ENCODE measurements at regions not wholly inside any gene's neighbourhood (a gene's known extent, or its start where the extent isn't known, plus 50 kb on each side); places are given as distances from the start of the nearest gene placed in this dataset.

DNA sequence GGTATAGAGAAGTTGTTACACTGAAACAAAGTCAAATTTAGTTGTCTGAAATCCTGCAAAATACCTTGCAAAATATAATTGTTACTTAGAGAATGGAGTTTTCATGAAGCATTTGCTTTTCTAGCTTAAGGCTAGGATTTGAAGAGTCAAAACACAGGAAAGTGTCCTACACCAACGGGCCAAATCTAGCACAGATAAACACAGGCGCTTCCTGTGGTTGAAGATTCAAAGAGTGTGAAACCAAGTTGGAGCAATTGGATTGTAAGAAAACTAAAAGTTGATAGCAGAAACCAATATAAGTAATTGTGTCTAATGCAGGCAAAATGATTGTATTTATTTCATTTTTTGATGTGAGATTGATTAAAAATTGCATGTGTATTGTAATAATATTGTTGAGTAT lies 2002.5 kb upstream of the TENM3 start:
- H3K4me1 Mint-ChIP-seq, result no peaks in the 10 kb centered on the region
- no peak overlapping the region for H3K27ac Mint-ChIP-seq
- H3K36me3 Mint-ChIP-seq (ENCODE audit: low read depth), result no peaks in the 10 kb centered on the region
- no peak for ATAC-seq (replicated peaks)
- H3K27me3 Mint-ChIP-seq, result no peaks in the 10 kb centered on the region
- H3K9me3 Mint-ChIP-seq, result peaks cover 9% of the 10 kb centered on the region
- no peak overlapping the region for H3K4me3 Mint-ChIP-seq

DNA sequence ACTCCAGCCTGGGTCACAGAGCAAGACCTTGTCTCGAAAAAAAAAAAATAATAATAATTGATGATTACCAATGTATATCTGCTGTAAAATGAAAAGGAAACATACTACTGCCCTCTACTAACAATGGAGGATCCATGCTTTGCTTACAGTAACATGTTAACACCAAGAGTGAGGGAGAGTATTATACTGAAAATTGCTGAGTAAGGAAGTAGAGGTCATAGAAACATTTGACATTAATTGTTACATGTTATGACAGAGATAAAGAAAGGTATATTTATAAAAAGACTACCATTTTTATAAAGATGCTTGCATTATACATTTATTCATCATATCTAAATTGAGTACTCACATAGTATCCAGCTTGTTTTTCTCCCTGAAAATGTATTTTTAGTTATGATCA lies 1989.8 kb upstream of the TENM3 start:
- H3K9me3 Mint-ChIP-seq, result peaks cover 4% of the 10 kb centered on the region
- H3K27me3 Mint-ChIP-seq, result no peaks in the 10 kb centered on the region
- no peaks in the 10 kb centered on the region for H3K36me3 Mint-ChIP-seq (ENCODE audit: low read depth)
- H3K4me1 Mint-ChIP-seq, result no peaks in the 10 kb centered on the region
- no peak overlapping the region for H3K4me3 Mint-ChIP-seq
- ATAC-seq (replicated peaks), result no peak
- no peak overlapping the region for H3K27ac Mint-ChIP-seq

DNA sequence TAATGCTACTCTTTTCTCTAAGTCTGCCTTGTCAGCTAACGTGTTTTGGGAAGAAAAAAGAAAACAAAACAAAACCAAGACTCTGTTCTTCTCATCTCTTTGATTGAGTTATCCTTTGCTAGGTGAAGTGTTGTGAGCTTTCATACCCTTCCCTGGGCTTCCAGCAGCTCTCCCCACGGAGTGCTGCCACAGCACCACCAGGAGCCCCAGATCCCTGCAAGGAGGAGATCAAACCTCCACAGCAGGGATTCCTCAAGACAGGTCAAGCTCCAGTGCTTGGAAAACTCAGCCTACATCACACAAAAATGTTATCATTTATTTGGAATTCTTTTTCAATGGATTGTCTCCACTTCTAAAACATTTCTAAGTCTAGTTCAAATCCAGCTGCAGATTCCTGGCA lies 1981.9 kb upstream of the TENM3 start:
- Mint-ChIP-seq H3K4me3 (no peak overlapping the region), H3K27me3 (no peaks in the 10 kb centered on the region), H3K4me1 (no peaks in the 10 kb centered on the region), H3K9me3 (peaks cover 4% of the 10 kb centered on the region), H3K27ac (no peak overlapping the region), H3K36me3 (ENCODE audit: low read depth) (no peaks in the 10 kb centered on the region)
- no peak for ATAC-seq (replicated peaks)

- Mint-ChIP-seq H3K4me1 (no peaks in the 10 kb centered on the region), H3K9me3 (peaks cover 10% of the 10 kb centered on the region), H3K4me3 (no peak overlapping the region), H3K27ac (no peak overlapping the region), H3K36me3 (ENCODE audit: low read depth) (no peaks in the 10 kb centered on the region), H3K27me3 (no peaks in the 10 kb centered on the region)
- no peak for ATAC-seq (replicated peaks)
These were observed 1963.1 kb upstream of the TENM3 start for GRCh38 chr4:180280076-180280475.

DNA sequence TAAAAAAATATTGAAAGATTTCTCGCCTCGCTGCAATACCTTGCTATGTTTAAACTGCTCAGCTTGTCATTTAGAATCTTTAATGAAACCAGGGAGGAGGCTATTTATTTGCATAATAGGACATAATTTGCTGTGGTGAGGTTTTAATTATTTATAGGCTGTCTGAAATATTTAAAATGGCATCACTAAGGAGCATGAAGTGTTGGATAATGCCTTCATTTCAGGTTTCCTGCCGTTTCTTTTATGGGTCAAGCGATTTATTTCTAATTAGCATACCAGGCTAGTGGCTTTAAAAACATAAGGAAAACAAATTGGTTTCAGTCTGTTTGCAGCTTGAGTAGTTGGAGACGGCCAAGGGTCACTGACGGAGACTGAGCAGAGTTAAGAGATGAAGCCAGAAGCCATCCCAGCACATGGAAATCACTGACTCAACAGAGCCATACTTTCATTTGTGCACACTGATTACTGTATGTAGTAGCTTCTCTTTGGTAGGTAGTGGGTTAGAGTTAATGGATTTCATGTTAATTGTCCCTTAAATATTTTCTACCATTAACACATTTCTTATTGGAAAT lies 1962.4 kb upstream of the TENM3 start:
- Mint-ChIP-seq H3K4me1 (no peaks in the 10 kb centered on the region), H3K4me3 (no peak overlapping the region), H3K9me3 (peaks cover 5% of the 10 kb centered on the region), H3K27me3 (no peaks in the 10 kb centered on the region), H3K36me3 (ENCODE audit: low read depth) (no peaks in the 10 kb centered on the region), H3K27ac (no peak overlapping the region)
- no peak for ATAC-seq (replicated peaks)

- H3K9me3 Mint-ChIP-seq, result peaks cover 7% of the 10 kb centered on the region
These were observed 1961.5 kb upstream of the TENM3 start for GRCh38 chr4:180281724-180282123.

GRCh38 chr4:180284267-180284666 lies 1958.9 kb upstream of the TENM3 start:
- H3K4me3 Mint-ChIP-seq, result no peak overlapping the region
- H3K27me3 Mint-ChIP-seq, result no peaks in the 10 kb centered on the region
- no peak for ATAC-seq (replicated peaks)
- H3K36me3 Mint-ChIP-seq (ENCODE audit: low read depth), result no peaks in the 10 kb centered on the region
- peaks cover 15% of the 10 kb centered on the region for H3K9me3 Mint-ChIP-seq
- H3K4me1 Mint-ChIP-seq, result no peaks in the 10 kb centered on the region
- no peak overlapping the region for H3K27ac Mint-ChIP-seq

More at GRCh38 chr4:180281724-180282123, 1961.5 kb upstream of the TENM3 start:
- no peak for ATAC-seq (replicated peaks)
- H3K27me3 Mint-ChIP-seq, result no peaks in the 10 kb centered on the region
- H3K4me3 Mint-ChIP-seq, result no peak overlapping the region
- H3K4me1 Mint-ChIP-seq, result no peaks in the 10 kb centered on the region
- no peak overlapping the region for H3K27ac Mint-ChIP-seq
- no peaks in the 10 kb centered on the region for H3K36me3 Mint-ChIP-seq (ENCODE audit: low read depth)

GRCh38 chr4:180285796-180286195 lies 1957.4 kb upstream of the TENM3 start:
- H3K27ac Mint-ChIP-seq, result no peak overlapping the region
- H3K4me1 Mint-ChIP-seq, result no peaks in the 10 kb centered on the region
- no peaks in the 10 kb centered on the region for H3K27me3 Mint-ChIP-seq
- H3K36me3 Mint-ChIP-seq (ENCODE audit: low read depth), result no peaks in the 10 kb centered on the region
- peaks cover 19% of the 10 kb centered on the region for H3K9me3 Mint-ChIP-seq
- H3K4me3 Mint-ChIP-seq, result no peak overlapping the region
- ATAC-seq (replicated peaks), result no peak

DNA sequence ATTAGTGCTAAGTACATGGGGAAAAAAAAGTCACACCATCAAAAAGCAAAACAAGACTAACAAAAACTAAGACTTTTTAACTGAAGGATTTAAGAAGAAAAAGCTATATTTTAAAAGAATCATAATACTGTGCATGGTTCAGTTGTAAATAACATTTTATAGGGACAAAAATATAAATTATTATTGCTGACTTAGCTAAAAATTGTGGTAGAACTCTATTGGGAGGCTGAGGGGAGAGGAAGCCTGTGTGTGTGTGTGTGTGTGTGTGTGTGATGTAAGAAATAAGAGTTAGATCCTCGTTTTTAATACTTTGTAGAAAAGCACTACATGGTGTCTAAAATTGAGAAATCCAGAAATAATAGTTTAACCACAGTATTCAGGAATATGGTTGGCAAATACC lies 1950.9 kb upstream of the TENM3 start:
- H3K36me3 Mint-ChIP-seq (ENCODE audit: low read depth), result no peaks in the 10 kb centered on the region
- H3K27me3 Mint-ChIP-seq, result no peaks in the 10 kb centered on the region
- peaks cover 16% of the 10 kb centered on the region for H3K9me3 Mint-ChIP-seq
- no peak overlapping the region for H3K27ac Mint-ChIP-seq
- no peaks in the 10 kb centered on the region for H3K4me1 Mint-ChIP-seq
- ATAC-seq (replicated peaks), result no peak
- no peak overlapping the region for H3K4me3 Mint-ChIP-seq

- no peaks in the 10 kb centered on the region for H3K36me3 Mint-ChIP-seq (ENCODE audit: low read depth)
These were observed 1947.1 kb upstream of the TENM3 start for GRCh38 chr4:180296036-180296599.

DNA sequence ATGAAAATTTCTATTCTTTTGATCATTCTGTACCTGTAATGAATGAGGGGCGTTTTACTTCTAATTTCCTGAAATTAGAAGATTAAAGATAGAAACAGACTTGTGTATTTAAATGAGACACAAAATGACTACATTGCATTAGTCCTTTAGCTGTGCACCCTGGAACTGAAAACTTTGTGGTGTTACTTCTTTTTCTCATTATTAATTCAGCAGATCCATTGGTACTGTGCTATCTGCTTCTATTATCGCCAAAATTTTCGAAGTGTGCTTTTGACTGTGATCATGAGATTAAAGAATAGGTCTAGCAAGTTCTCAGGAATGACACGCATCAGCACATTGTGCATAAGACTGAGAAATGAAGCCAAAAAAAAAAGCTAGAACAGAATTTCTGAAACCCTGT lies 1938.9 kb upstream of the TENM3 start:
- H3K27ac Mint-ChIP-seq, result no peak overlapping the region
- peaks cover 17% of the 10 kb centered on the region for H3K9me3 Mint-ChIP-seq
- H3K27me3 Mint-ChIP-seq, result no peaks in the 10 kb centered on the region
- no peaks in the 10 kb centered on the region for H3K4me1 Mint-ChIP-seq
- no peak for ATAC-seq (replicated peaks)
- H3K36me3 Mint-ChIP-seq (ENCODE audit: low read depth), result no peaks in the 10 kb centered on the region
- H3K4me3 Mint-ChIP-seq, result no peak overlapping the region

More at GRCh38 chr4:180296036-180296599, 1947.1 kb upstream of the TENM3 start:
- ATAC-seq (replicated peaks), result no peak
- Mint-ChIP-seq H3K4me1 (no peaks in the 10 kb centered on the region), H3K4me3 (no peak overlapping the region), H3K27ac (no peak overlapping the region), H3K9me3 (peaks cover 8% of the 10 kb centered on the region), H3K27me3 (no peaks in the 10 kb centered on the region)

DNA sequence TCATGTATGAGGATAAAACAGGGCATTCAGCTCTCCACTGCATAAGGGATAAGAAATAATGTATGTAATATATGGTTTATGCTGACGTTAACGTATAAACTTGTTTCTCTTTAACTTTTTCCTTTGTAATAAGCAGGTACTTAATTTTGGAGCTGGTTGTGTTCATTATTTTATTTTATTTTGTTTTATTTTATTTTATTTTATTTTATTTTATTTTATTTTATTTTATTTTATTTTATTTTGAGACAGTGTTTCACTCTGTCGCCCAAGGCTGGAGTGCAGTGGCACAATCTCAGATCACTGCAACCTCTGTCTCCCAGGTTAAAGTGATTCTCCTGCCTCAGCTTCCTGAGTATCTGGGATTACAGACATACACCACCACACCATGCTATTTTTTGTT lies 1932.6 kb upstream of the TENM3 start:
- H3K27me3 Mint-ChIP-seq, result no peaks in the 10 kb centered on the region
- H3K4me3 Mint-ChIP-seq, result no peak overlapping the region
- no peaks in the 10 kb centered on the region for H3K36me3 Mint-ChIP-seq (ENCODE audit: low read depth)
- H3K9me3 Mint-ChIP-seq, result peaks cover 11% of the 10 kb centered on the region
- ATAC-seq (replicated peaks), result no peak
- no peak overlapping the region for H3K27ac Mint-ChIP-seq
- no peaks in the 10 kb centered on the region for H3K4me1 Mint-ChIP-seq

- no peak for ATAC-seq (replicated peaks)
- Mint-ChIP-seq H3K36me3 (ENCODE audit: low read depth) (no peaks in the 10 kb centered on the region), H3K27me3 (no peaks in the 10 kb centered on the region), H3K4me1 (no peaks in the 10 kb centered on the region), H3K9me3 (peaks cover 20% of the 10 kb centered on the region), H3K4me3 (no peak overlapping the region), H3K27ac (no peak overlapping the region)
These were observed 1928.2 kb upstream of the TENM3 start for GRCh38 chr4:180314972-180315371.

DNA sequence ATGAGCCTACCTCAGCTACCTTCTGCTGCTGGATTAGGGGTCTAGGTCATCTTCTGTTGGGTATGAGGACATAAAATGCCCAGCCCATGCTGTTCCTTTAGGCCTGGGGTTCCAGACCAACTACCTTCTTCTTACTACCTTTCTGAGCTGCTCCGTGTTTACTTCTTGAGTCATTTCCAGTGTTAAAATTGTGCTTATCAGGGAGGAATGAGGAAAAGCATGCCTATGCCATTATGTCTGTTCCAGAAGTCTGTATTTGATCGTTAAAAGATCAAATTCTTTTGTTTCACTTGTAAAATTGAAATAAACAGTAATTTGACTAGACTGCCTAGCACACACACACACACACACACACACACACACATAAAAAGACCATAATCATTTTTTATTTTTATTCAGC lies 1912.7 kb upstream of the TENM3 start:
- H3K27ac Mint-ChIP-seq, result no peak overlapping the region
- H3K36me3 Mint-ChIP-seq (ENCODE audit: low read depth), result no peaks in the 10 kb centered on the region
- ATAC-seq (replicated peaks), result no peak
- H3K4me3 Mint-ChIP-seq, result no peak overlapping the region
- H3K9me3 Mint-ChIP-seq, result peaks cover 4% of the 10 kb centered on the region
- H3K27me3 Mint-ChIP-seq, result no peaks in the 10 kb centered on the region
- no peaks in the 10 kb centered on the region for H3K4me1 Mint-ChIP-seq

- H3K4me1 Mint-ChIP-seq, result no peaks in the 10 kb centered on the region
- H3K27me3 Mint-ChIP-seq, result no peaks in the 10 kb centered on the region
- no peaks in the 10 kb centered on the region for H3K36me3 Mint-ChIP-seq (ENCODE audit: low read depth)
- peaks cover 7% of the 10 kb centered on the region for H3K9me3 Mint-ChIP-seq
- ATAC-seq (replicated peaks), result no peak
- no peak overlapping the region for H3K4me3 Mint-ChIP-seq
- H3K27ac Mint-ChIP-seq, result no peak overlapping the region
These were observed 1910.0 kb upstream of the TENM3 start for GRCh38 chr4:180333162-180333561.

GRCh38 chr4:180335566-180335965 lies 1907.6 kb upstream of the TENM3 start:
- no peak overlapping the region for H3K27ac Mint-ChIP-seq
- H3K27me3 Mint-ChIP-seq, result no peaks in the 10 kb centered on the region
- H3K4me1 Mint-ChIP-seq, result no peaks in the 10 kb centered on the region
- no peak for ATAC-seq (replicated peaks)
- H3K36me3 Mint-ChIP-seq (ENCODE audit: low read depth), result no peaks in the 10 kb centered on the region
- no peak overlapping the region for H3K4me3 Mint-ChIP-seq
- H3K9me3 Mint-ChIP-seq, result peaks cover 7% of the 10 kb centered on the region
